HepG2 (cell line): ENCODE measurements at regions not wholly inside any gene's neighbourhood (a gene's known extent, or its start where the extent isn't known, plus 50 kb on each side); places are given as distances from the start of the nearest gene placed in this dataset.

Experiments
- KMT2A ChIP-seq: sonication (generic); formaldehyde crosslinking; IDR thresholded peaks from 2 replicates; pipeline ENCODE4 v1.4.0; 2020; ENCODE audit warnings: missing genetic modification reagents
- NFATC3 ChIP-seq: sonication (generic); formaldehyde crosslinking; IDR thresholded peaks from 2 replicates; pipeline ENCODE4 v1.5.1; 2020; ENCODE audit warnings: mild to moderate bottlenecking, missing genetic modification reagents
- RFX1 ChIP-seq: fragments of 450-650 bp; IDR thresholded peaks from 2 replicates; pipeline ENCODE4 v1.6.1; 2017
- RFXANK ChIP-seq: IDR thresholded peaks from 2 replicates; pipeline ENCODE4 v1.6.1; 2016
- TRIM24 ChIP-seq: sonication (generic); formaldehyde crosslinking; IDR thresholded peaks from 2 replicates; pipeline ENCODE4 v1.8.0; 2022; ENCODE audit warnings: mild to moderate bottlenecking, missing genetic modification reagents
- ZNF549 ChIP-seq: sonication (generic); formaldehyde crosslinking; IDR thresholded peaks from 2 replicates; pipeline ENCODE4 v1.5.0; 2020; ENCODE audit warnings: missing genetic modification reagents
- ZNF740 ChIP-seq: sonication (generic); formaldehyde crosslinking; IDR thresholded peaks from 2 replicates; pipeline ENCODE4 v1.4.0; 2020; ENCODE audit warnings: missing genetic modification reagents
- TF ChIP-seq, protein P1 (sequence below): sonication (generic); formaldehyde crosslinking; IDR thresholded peaks from 2 replicates; pipeline ENCODE4 v1.5.1; 2020; ENCODE audit warnings: missing genetic modification reagents, mild to moderate bottlenecking, borderline replicate concordance
- TF ChIP-seq, protein P2 (sequence below): sonication (generic); formaldehyde crosslinking; IDR thresholded peaks from 2 replicates; pipeline ENCODE4 v1.5.1; 2020; ENCODE audit warnings: mild to moderate bottlenecking, missing genetic modification reagents, moderate library complexity
- TF ChIP-seq, protein P3 (sequence below): sonication (generic); formaldehyde crosslinking; IDR thresholded peaks from 2 replicates; pipeline ENCODE4 v1.4.0; 2020; ENCODE audit warnings: missing genetic modification reagents
- TF ChIP-seq, protein P4 (sequence below): sonication (generic); formaldehyde crosslinking; IDR thresholded peaks from 2 replicates; pipeline ENCODE4 v1.4.0; 2020; ENCODE audit warnings: missing genetic modification reagents

- TF ChIP-seq ZNF740 = no peak
- no peak for TF ChIP-seq RFX1
- TF ChIP-seq NFATC3 (CRISPR knock-in tag) = no peak
- no peak for TF ChIP-seq ZNF549 (CRISPR knock-in tag)
- TF ChIP-seq RFXANK (CRISPR knock-in tag) = no peak
- TF ChIP-seq, protein P1, sequence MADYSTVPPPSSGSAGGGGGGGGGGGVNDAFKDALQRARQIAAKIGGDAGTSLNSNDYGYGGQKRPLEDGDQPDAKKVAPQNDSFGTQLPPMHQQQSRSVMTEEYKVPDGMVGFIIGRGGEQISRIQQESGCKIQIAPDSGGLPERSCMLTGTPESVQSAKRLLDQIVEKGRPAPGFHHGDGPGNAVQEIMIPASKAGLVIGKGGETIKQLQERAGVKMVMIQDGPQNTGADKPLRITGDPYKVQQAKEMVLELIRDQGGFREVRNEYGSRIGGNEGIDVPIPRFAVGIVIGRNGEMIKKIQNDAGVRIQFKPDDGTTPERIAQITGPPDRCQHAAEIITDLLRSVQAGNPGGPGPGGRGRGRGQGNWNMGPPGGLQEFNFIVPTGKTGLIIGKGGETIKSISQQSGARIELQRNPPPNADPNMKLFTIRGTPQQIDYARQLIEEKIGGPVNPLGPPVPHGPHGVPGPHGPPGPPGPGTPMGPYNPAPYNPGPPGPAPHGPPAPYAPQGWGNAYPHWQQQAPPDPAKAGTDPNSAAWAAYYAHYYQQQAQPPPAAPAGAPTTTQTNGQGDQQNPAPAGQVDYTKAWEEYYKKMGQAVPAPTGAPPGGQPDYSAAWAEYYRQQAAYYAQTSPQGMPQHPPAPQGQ (CRISPR knock-in tag) = no peak
- TF ChIP-seq KMT2A = no peak
- TF ChIP-seq, protein P2, sequence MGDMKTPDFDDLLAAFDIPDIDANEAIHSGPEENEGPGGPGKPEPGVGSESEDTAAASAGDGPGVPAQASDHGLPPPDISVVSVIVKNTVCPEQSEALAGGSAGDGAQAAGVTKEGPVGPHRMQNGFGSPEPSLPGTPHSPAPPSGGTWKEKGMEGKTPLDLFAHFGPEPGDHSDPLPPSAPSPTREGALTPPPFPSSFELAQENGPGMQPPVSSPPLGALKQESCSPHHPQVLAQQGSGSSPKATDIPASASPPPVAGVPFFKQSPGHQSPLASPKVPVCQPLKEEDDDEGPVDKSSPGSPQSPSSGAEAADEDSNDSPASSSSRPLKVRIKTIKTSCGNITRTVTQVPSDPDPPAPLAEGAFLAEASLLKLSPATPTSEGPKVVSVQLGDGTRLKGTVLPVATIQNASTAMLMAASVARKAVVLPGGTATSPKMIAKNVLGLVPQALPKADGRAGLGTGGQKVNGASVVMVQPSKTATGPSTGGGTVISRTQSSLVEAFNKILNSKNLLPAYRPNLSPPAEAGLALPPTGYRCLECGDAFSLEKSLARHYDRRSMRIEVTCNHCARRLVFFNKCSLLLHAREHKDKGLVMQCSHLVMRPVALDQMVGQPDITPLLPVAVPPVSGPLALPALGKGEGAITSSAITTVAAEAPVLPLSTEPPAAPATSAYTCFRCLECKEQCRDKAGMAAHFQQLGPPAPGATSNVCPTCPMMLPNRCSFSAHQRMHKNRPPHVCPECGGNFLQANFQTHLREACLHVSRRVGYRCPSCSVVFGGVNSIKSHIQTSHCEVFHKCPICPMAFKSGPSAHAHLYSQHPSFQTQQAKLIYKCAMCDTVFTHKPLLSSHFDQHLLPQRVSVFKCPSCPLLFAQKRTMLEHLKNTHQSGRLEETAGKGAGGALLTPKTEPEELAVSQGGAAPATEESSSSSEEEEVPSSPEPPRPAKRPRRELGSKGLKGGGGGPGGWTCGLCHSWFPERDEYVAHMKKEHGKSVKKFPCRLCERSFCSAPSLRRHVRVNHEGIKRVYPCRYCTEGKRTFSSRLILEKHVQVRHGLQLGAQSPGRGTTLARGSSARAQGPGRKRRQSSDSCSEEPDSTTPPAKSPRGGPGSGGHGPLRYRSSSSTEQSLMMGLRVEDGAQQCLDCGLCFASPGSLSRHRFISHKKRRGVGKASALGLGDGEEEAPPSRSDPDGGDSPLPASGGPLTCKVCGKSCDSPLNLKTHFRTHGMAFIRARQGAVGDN (CRISPR knock-in tag) = no peak
- TF ChIP-seq, protein P3, sequence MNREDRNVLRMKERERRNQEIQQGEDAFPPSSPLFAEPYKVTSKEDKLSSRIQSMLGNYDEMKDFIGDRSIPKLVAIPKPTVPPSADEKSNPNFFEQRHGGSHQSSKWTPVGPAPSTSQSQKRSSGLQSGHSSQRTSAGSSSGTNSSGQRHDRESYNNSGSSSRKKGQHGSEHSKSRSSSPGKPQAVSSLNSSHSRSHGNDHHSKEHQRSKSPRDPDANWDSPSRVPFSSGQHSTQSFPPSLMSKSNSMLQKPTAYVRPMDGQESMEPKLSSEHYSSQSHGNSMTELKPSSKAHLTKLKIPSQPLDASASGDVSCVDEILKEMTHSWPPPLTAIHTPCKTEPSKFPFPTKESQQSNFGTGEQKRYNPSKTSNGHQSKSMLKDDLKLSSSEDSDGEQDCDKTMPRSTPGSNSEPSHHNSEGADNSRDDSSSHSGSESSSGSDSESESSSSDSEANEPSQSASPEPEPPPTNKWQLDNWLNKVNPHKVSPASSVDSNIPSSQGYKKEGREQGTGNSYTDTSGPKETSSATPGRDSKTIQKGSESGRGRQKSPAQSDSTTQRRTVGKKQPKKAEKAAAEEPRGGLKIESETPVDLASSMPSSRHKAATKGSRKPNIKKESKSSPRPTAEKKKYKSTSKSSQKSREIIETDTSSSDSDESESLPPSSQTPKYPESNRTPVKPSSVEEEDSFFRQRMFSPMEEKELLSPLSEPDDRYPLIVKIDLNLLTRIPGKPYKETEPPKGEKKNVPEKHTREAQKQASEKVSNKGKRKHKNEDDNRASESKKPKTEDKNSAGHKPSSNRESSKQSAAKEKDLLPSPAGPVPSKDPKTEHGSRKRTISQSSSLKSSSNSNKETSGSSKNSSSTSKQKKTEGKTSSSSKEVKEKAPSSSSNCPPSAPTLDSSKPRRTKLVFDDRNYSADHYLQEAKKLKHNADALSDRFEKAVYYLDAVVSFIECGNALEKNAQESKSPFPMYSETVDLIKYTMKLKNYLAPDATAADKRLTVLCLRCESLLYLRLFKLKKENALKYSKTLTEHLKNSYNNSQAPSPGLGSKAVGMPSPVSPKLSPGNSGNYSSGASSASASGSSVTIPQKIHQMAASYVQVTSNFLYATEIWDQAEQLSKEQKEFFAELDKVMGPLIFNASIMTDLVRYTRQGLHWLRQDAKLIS = no peak
- TF ChIP-seq, protein P4, sequence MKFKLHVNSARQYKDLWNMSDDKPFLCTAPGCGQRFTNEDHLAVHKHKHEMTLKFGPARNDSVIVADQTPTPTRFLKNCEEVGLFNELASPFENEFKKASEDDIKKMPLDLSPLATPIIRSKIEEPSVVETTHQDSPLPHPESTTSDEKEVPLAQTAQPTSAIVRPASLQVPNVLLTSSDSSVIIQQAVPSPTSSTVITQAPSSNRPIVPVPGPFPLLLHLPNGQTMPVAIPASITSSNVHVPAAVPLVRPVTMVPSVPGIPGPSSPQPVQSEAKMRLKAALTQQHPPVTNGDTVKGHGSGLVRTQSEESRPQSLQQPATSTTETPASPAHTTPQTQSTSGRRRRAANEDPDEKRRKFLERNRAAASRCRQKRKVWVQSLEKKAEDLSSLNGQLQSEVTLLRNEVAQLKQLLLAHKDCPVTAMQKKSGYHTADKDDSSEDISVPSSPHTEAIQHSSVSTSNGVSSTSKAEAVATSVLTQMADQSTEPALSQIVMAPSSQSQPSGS (CRISPR knock-in tag) = no peak
- no peak for TF ChIP-seq TRIM24 (CRISPR knock-in tag)
Observed at GRCh38 chr15:35247150-35247549, 162.1 kb upstream of the NANOGP8 start.
